ENCODE measurements at regions not wholly inside any gene's neighbourhood (a gene's known extent, or its start where the extent isn't known, plus 50 kb on each side); places are given as distances from the start of the nearest gene placed in this dataset.

- Histone ChIP-seq H3K36me3 (ENCODE audit: insufficient read depth, low read length) (no peaks in the 10 kb centered on the region), H4K20me1 (ENCODE audit: insufficient read depth, low read depth, low read length) (no peaks in the 10 kb centered on the region), H3K4me2 (ENCODE audit: low read depth, low read length, poor library complexity, severe bottlenecking) (no peak overlapping the region), H3K4me3 (ENCODE audit: low read length) (no peak overlapping the region), H3K27ac (ENCODE audit: low read length) (no peak overlapping the region), H3K27me3 (ENCODE audit: low read length) (no peaks in the 10 kb centered on the region), H3K9me3 (ENCODE audit: low read length) (no peaks in the 10 kb centered on the region), H3K9ac (ENCODE audit: low read length) (no peak overlapping the region), H3K79me2 (ENCODE audit: low read length) (no peaks in the 10 kb centered on the region), H3K4me1 (ENCODE audit: low read length) (no peaks in the 10 kb centered on the region), H2AFZ (ENCODE audit: low read length) (no peak overlapping the region), H3K9me2 (replicated peaks; ENCODE audit: insufficient read depth, low read length) (no peaks in the 10 kb centered on the region)
- no peak for DNase-seq
These were observed 210.0 kb upstream of the FOXD3 start for GRCh38 chr1:63112155-63112900.

- Histone ChIP-seq H3K4me1 (ENCODE audit: low read length) (no peaks in the 10 kb centered on the region), H4K20me1 (ENCODE audit: insufficient read depth, low read depth, low read length) (no peaks in the 10 kb centered on the region), H3K36me3 (ENCODE audit: insufficient read depth, low read length) (no peaks in the 10 kb centered on the region), H3K9me3 (ENCODE audit: low read length) (no peaks in the 10 kb centered on the region), H3K9me2 (replicated peaks; ENCODE audit: insufficient read depth, low read length) (no peaks in the 10 kb centered on the region), H3K27ac (ENCODE audit: low read length) (no peak overlapping the region), H3K4me3 (ENCODE audit: low read length) (no peak overlapping the region), H3K9ac (ENCODE audit: low read length) (no peak overlapping the region), H3K27me3 (ENCODE audit: low read length) (no peaks in the 10 kb centered on the region), H3K4me2 (ENCODE audit: low read depth, low read length, poor library complexity, severe bottlenecking) (no peak overlapping the region), H2AFZ (ENCODE audit: low read length) (no peak overlapping the region), H3K79me2 (ENCODE audit: low read length) (no peaks in the 10 kb centered on the region)
- no peak for DNase-seq
These were observed 206.8 kb upstream of the FOXD3 start for GRCh38 chr1:63115527-63115926.

- H3K27ac ChIP-seq (ENCODE audit: low read length): no peak overlapping the region
- DNase-seq: no peak
- H3K4me3 ChIP-seq (ENCODE audit: low read length): no peak overlapping the region
- H2AFZ ChIP-seq (ENCODE audit: low read length): no peak overlapping the region
- H3K36me3 ChIP-seq (ENCODE audit: insufficient read depth, low read length): no peaks in the 10 kb centered on the region
- H3K4me1 ChIP-seq (ENCODE audit: low read length): no peaks in the 10 kb centered on the region
- H3K9me2 ChIP-seq (replicated peaks; ENCODE audit: insufficient read depth, low read length): no peaks in the 10 kb centered on the region
- H3K79me2 ChIP-seq (ENCODE audit: low read length): no peaks in the 10 kb centered on the region
- no peak overlapping the region for H3K9ac ChIP-seq (ENCODE audit: low read length)
- no peaks in the 10 kb centered on the region for H4K20me1 ChIP-seq (ENCODE audit: insufficient read depth, low read depth, low read length)
- H3K4me2 ChIP-seq (ENCODE audit: low read depth, low read length, poor library complexity, severe bottlenecking): no peak overlapping the region
- H3K27me3 ChIP-seq (ENCODE audit: low read length): no peaks in the 10 kb centered on the region
- no peaks in the 10 kb centered on the region for H3K9me3 ChIP-seq (ENCODE audit: low read length)
These were observed 206.4 kb upstream of the FOXD3 start for GRCh38 chr1:63116016-63116415.

GRCh38 chr1:63119575-63120155, 202.7 kb upstream of the FOXD3 start:
- no peaks in the 10 kb centered on the region for H3K79me2 ChIP-seq (ENCODE audit: low read length)
- DNase-seq: no peak
- no peaks in the 10 kb centered on the region for H3K36me3 ChIP-seq (ENCODE audit: insufficient read depth, low read length)
- no peak overlapping the region for H2AFZ ChIP-seq (ENCODE audit: low read length)
- H3K9me3 ChIP-seq (ENCODE audit: low read length): no peaks in the 10 kb centered on the region
- no peaks in the 10 kb centered on the region for H4K20me1 ChIP-seq (ENCODE audit: insufficient read depth, low read depth, low read length)
- H3K27ac ChIP-seq (ENCODE audit: low read length): no peak overlapping the region
- H3K9me2 ChIP-seq (replicated peaks; ENCODE audit: insufficient read depth, low read length): no peaks in the 10 kb centered on the region
- no peak overlapping the region for H3K9ac ChIP-seq (ENCODE audit: low read length)
- no peaks in the 10 kb centered on the region for H3K27me3 ChIP-seq (ENCODE audit: low read length)
- no peak overlapping the region for H3K4me3 ChIP-seq (ENCODE audit: low read length)
- no peak overlapping the region for H3K4me2 ChIP-seq (ENCODE audit: low read depth, low read length, poor library complexity, severe bottlenecking)
- H3K4me1 ChIP-seq (ENCODE audit: low read length): no peaks in the 10 kb centered on the region

- no peak for DNase-seq
- Histone ChIP-seq H3K4me1 (ENCODE audit: low read length) (no peaks in the 10 kb centered on the region), H3K27ac (ENCODE audit: low read length) (no peak overlapping the region), H3K79me2 (ENCODE audit: low read length) (no peaks in the 10 kb centered on the region), H3K9me3 (ENCODE audit: low read length) (no peaks in the 10 kb centered on the region), H3K36me3 (ENCODE audit: insufficient read depth, low read length) (no peaks in the 10 kb centered on the region), H3K4me2 (ENCODE audit: low read depth, low read length, poor library complexity, severe bottlenecking) (no peak overlapping the region), H3K4me3 (ENCODE audit: low read length) (no peak overlapping the region), H4K20me1 (ENCODE audit: insufficient read depth, low read depth, low read length) (no peaks in the 10 kb centered on the region), H2AFZ (ENCODE audit: low read length) (no peak overlapping the region), H3K9me2 (replicated peaks; ENCODE audit: insufficient read depth, low read length) (no peaks in the 10 kb centered on the region), H3K27me3 (ENCODE audit: low read length) (no peaks in the 10 kb centered on the region), H3K9ac (ENCODE audit: low read length) (no peak overlapping the region)
These were observed 200.3 kb upstream of the FOXD3 start for GRCh38 chr1:63122079-63122478.

- no peaks in the 10 kb centered on the region for H3K9me2 ChIP-seq (replicated peaks; ENCODE audit: insufficient read depth, low read length)
- no peaks in the 10 kb centered on the region for H3K9me3 ChIP-seq (ENCODE audit: low read length)
- no peaks in the 10 kb centered on the region for H3K79me2 ChIP-seq (ENCODE audit: low read length)
- DNase-seq: no peak
- no peak overlapping the region for H3K4me3 ChIP-seq (ENCODE audit: low read length)
- no peak overlapping the region for H3K4me2 ChIP-seq (ENCODE audit: low read depth, low read length, poor library complexity, severe bottlenecking)
- H3K27me3 ChIP-seq (ENCODE audit: low read length): no peaks in the 10 kb centered on the region
- no peaks in the 10 kb centered on the region for H3K36me3 ChIP-seq (ENCODE audit: insufficient read depth, low read length)
- no peaks in the 10 kb centered on the region for H4K20me1 ChIP-seq (ENCODE audit: insufficient read depth, low read depth, low read length)
- H3K9ac ChIP-seq (ENCODE audit: low read length): no peak overlapping the region
- no peaks in the 10 kb centered on the region for H3K4me1 ChIP-seq (ENCODE audit: low read length)
- H3K27ac ChIP-seq (ENCODE audit: low read length): no peak overlapping the region
- no peak overlapping the region for H2AFZ ChIP-seq (ENCODE audit: low read length)
These were observed 197.6 kb upstream of the FOXD3 start for GRCh38 chr1:63124666-63125191.

GRCh38 chr1:63126104-63126503, 196.3 kb upstream of the FOXD3 start:
- no peak overlapping the region for H3K4me2 ChIP-seq (ENCODE audit: low read depth, low read length, poor library complexity, severe bottlenecking)
- H3K27ac ChIP-seq (ENCODE audit: low read length): no peak overlapping the region
- no peak overlapping the region for H2AFZ ChIP-seq (ENCODE audit: low read length)

GRCh38 chr1:63127376-63127775, 195.0 kb upstream of the FOXD3 start:
- Histone ChIP-seq H3K9ac (ENCODE audit: low read length) (no peak overlapping the region), H3K4me2 (ENCODE audit: low read depth, low read length, poor library complexity, severe bottlenecking) (no peak overlapping the region), H3K27ac (ENCODE audit: low read length) (no peak overlapping the region), H3K4me1 (ENCODE audit: low read length) (no peaks in the 10 kb centered on the region), H3K4me3 (ENCODE audit: low read length) (no peak overlapping the region), H3K36me3 (ENCODE audit: insufficient read depth, low read length) (no peaks in the 10 kb centered on the region), H2AFZ (ENCODE audit: low read length) (no peak overlapping the region), H3K79me2 (ENCODE audit: low read length) (no peaks in the 10 kb centered on the region), H3K27me3 (ENCODE audit: low read length) (no peaks in the 10 kb centered on the region), H3K9me3 (ENCODE audit: low read length) (no peaks in the 10 kb centered on the region), H3K9me2 (replicated peaks; ENCODE audit: insufficient read depth, low read length) (no peaks in the 10 kb centered on the region), H4K20me1 (ENCODE audit: insufficient read depth, low read depth, low read length) (no peaks in the 10 kb centered on the region)
- DNase-seq: no peak

More at GRCh38 chr1:63126104-63126503, 196.3 kb upstream of the FOXD3 start:
- Histone ChIP-seq H3K27me3 (ENCODE audit: low read length) (no peaks in the 10 kb centered on the region), H3K36me3 (ENCODE audit: insufficient read depth, low read length) (no peaks in the 10 kb centered on the region), H3K9ac (ENCODE audit: low read length) (no peak overlapping the region), H3K79me2 (ENCODE audit: low read length) (no peaks in the 10 kb centered on the region), H3K9me2 (replicated peaks; ENCODE audit: insufficient read depth, low read length) (no peaks in the 10 kb centered on the region), H3K4me1 (ENCODE audit: low read length) (no peaks in the 10 kb centered on the region), H3K9me3 (ENCODE audit: low read length) (no peaks in the 10 kb centered on the region), H3K4me3 (ENCODE audit: low read length) (no peak overlapping the region), H4K20me1 (ENCODE audit: insufficient read depth, low read depth, low read length) (no peaks in the 10 kb centered on the region)
- DNase-seq: no peak
